HG03354 (cell line): ENCODE measurements at regions not wholly inside any gene's neighbourhood (a gene's known extent, or its start where the extent isn't known, plus 50 kb on each side); places are given as distances from the start of the nearest gene placed in this dataset.
"Not testable (repeated sequence)": the region's sequence is repeated elsewhere in the genome, so short reads cannot be mapped to it uniquely, and the experiment has no call there.

ENCODE experiments used
- ATAC-seq: cut with Tn5 transposase; IDR thresholded peaks from one replicate; pipeline ENCODE4 v1.9.1; 2021; ENCODE audit warnings: mild to moderate bottlenecking; ENCODE audit not compliant: unreplicated experiment, poor library complexity, severe bottlenecking

DNA sequence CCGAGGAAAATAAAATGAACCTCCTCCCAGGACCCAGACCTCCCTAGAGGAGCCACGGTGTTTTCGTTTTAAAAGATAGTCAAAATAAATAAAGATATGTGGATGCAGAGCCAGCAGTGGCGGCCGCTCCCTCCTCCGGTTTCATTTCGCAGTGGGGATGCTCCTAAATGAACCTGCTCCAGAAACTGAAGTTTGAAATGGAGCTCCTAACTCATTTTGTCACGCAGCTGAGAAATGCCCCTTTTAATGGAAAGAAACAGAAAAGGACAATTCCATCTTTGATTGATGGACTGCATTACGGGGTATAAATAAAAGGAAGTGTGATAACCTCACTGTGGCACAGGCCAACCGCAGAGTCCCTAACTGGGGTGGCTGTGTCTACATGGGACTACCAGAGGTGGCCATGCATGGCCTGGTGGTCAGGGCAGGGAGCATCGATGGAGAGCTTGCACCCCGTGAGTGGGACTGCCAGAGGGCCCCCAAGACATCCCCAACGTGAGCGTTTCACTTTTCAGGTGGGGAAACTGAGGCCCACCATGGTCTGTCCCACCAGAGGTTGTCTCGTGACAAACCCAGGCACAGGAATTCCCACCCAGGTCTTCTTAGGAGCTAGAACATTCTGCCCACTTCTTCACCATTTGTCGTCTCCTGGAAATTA is 426.6 kb downstream of the BRD1 start:
- ATAC-seq: no peak

DNA sequence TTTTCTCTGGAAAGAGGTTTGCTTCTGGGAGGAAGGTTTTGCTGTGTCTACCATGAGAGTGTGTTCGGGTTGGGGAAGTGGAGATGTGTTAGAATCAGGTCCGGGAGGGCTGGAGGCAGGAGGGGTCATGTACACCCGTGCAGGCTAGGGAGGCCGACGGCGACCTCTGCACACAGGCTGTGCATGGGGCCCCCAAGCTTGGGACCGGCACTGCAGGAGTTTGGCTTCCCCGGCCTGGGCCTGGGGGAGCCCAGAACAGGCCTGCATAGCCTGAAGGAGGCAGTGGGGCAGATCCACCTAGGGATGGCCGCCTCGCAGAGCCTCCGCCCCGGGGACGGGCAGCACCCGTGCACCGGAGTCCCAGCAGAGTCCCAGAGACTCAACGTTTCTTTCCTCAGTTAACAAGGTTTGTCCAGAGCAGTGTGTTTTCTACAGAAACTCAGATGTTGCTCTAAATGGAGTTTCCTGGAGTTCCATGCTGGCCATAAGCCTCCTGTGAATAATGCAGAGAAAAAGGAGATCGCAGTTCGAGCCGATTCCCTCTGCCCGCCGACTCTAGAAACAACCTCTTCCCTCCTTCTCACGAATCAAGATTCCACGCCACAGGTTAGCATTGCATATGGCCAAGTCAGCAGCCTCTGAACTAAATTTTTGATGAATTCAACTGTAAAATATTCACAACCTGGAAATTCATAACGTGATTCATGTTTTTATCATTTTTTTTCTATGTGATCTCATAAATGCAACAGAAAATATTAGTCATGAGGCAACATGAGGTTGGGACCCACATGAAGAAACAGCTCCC is 427.3 kb downstream of the BRD1 start:
- no peak for ATAC-seq

DNA sequence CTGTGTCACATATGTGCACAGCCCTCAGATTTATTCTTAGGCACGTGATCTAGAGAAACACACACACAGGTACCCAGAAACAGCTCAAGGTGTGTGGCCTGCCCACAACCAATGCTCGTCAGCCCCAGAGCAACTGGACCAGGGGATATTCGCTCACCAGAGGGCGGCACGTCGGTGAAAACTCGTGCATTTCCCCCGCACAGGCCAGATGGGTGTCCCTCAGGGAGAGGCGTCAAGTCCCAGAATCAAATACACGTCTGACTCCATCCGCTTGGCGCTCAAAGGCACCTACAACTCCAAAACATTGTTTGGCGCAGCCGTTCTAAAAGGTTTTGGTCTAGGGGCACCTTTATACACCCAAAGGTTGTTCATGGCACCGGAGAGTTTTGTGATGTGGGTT is 429.0 kb downstream of the BRD1 start:
- ATAC-seq: no peak

GRCh38 chr22:49398115-49398514 is 429.6 kb downstream of the BRD1 start:
- ATAC-seq: no peak

DNA sequence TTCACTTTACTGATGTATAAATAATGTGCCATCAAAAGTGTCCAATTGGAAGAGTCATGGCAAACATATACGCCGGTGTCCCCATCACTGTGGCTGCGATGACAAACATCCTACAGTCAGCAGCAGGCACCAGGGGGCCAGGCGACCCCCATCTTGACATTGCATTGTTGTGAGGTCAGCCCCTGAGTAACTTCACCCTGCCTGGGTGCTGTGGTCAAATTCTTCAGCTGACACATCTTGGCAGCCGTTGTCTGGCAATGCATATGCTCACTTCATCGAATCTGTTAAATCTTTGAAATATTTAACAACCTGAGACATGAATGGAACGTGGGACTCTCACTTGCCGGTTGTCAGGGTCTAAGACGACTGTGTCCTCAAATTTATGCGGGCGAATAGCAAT is 430.9 kb downstream of the BRD1 start:
- no peak for ATAC-seq

DNA sequence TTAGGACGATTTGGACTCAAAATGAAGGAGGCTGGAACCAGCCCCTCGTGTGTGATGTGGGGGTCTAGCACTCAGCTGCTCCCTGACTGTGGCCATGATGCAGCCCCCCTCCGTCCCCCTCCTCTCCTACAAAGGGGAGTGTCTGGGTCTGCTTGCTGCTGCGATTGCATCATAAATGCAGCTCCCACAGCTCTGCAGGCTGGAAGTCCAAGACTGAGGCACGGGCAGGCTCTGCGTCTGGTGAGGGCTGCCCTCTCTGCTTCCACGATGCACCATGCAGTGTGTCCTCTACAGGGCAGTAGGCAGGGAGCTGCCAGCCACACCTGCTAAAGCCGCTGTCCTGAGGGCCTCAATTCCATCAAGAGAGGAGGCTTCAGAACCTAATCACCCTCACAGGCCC is 432.1 kb downstream of the BRD1 start:
- ATAC-seq: no peak

DNA sequence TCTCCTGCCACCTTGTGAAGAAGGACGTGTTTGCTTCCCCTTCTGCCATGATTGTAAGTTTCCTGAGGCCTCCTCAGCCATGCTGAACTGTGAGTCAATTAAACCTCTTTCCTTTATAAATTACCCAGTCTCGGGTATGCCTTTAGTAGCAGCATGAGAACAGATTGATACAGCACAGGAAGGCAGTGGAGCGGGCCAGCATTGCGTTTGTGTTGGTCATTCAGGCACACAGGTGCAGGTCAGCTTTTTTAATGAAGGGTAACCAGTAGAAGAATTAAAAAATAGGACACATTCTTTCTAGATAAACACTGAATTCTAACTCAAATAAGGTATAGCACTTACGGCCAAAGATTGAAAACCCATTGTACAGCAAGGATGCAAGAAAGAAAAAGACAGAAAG is 432.6 kb downstream of the BRD1 start:
- ATAC-seq: not testable (repeated sequence)

GRCh38 chr22:49394116-49394785 is 433.4 kb downstream of the BRD1 start:
- ATAC-seq: no peak

GRCh38 chr22:49393526-49393925 is 434.1 kb downstream of the BRD1 start:
- ATAC-seq: no peak

GRCh38 chr22:49392841-49393510 is 434.7 kb downstream of the BRD1 start:
- no peak for ATAC-seq

GRCh38 chr22:49392247-49392646 is 435.4 kb downstream of the BRD1 start:
- no peak for ATAC-seq

- no peak for ATAC-seq
Observed at GRCh38 chr22:49391436-49391835, 436.2 kb downstream of the BRD1 start.

DNA sequence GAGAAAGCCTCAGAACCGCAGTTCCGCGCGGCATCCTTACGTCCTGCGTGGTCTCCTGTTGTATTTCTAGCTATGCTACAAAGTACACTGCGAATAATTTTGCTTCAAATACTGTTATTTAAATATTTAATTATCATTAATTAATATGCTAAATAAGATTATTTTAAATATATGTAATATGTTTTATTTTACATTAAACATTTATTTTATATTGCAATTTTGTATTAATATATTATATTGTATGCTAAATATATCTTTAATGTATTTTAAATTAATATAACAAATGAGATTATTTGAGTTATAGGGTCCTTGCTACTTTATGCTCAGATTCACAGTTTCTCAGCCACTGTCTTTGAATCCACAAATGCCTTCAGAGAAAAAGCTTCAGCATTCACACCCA is 436.7 kb downstream of the BRD1 start:
- no peak for ATAC-seq

- ATAC-seq: not testable (repeated sequence)
Observed at GRCh38 chr22:49383909-49384308, 443.8 kb downstream of the BRD1 start.

- ATAC-seq: no peak
Observed at GRCh38 chr22:49382451-49382735, 445.3 kb downstream of the BRD1 start.

DNA sequence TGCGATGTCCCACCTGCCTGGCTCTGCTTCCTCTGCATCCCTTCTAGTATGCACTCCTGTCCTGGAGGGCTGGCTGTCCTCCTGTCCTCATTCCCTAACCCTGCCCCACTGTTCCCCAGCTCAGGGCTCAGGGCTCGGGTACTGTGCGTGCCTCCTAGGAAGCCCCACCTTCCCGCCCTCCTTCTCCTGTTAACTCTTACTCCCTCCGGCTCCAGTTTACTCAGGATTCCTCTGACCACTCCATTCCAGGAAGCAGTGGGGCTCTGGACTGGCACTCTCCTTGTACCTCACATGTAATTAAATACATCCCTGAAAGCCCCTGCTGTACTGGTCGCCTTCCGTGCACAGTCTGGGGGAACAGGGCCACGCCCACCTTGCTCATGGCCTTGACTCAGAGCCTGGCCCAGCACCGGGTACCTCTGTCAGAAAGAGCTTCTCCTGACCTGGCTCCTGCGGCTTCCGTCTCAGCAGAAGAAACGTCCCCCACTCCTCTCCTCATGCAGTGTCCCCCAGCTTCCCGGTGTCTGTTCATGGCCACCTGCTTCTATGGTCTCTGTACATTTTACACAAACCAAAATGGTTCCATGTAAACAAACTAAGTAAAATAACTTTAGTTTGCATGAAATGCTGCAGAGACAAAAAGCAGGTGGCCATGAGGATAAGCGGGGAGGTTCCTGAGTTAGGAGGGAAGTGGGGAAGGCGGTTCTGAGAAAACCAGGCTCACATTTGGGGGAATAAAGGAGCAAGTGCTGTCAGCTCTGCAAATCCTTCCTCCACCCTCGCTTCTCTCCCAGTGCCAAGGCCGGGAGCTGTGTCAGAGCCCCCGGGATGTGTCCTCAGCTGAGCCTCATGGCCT is 445.9 kb downstream of the BRD1 start:
- no peak for ATAC-seq

DNA sequence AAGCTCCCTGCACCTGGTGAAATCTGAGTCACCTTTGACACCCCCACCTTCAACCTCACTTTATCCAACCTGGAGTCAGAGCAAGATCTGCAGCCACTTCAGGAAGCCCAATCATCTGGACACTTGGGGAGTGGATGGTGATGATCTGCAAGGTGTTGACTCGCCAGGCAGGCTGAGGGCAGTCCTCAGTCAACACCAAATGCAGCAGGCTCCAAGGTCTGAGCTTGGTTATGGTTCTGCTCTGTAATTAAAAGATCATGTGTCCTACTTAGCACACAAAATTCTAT is 446.9 kb downstream of the BRD1 start:
- no peak for ATAC-seq

DNA sequence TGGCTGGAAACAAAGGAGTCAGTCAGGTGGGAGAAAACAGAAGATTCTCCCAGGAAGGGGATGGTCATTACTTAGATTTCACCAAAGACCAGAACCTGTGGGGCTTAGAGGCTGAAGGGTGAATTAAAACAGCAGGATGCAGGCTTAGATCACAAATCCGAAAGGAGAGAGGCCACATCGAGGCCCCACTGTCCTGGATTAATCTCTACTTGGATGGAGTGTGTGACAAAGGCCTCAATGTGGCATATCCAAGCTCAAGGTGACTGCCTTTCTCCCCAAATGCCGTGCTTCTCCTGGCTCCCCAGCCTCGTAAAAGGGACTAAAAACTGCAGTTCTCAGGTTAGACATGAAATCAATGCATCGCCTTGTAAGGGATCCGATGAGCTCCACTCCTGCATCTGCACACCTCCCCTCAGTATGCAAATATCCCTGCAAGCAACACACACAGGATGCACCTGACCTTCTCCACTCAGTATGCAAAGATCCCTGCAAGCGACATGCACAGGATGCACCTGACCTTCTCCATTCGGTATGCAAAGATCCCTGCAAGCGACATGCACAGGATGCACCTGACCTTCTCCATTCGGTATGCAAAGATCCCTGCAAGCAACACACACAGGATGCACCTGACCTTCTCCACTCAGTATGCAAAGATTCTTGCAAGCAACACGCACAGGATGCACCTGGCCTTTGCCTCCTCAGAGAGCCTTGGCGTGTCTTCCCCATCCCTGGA is 447.4 kb downstream of the BRD1 start:
- no peak for ATAC-seq

- no peak for ATAC-seq
Observed at GRCh38 chr22:49377306-49377705, 450.4 kb downstream of the BRD1 start.
